Hematopoietic multipotent progenitor cell treated with erythropoietin and hydrocortisone succinate and interleukin-3 and kit ligand, for 6 days (in vitro differentiated cells): ENCODE measurements at regions not wholly inside any gene's neighbourhood (a gene's known extent, or its start where the extent isn't known, plus 50 kb on each side); places are given as distances from the start of the nearest gene placed in this dataset.

Source experiments
- DNase-seq: peaks from one replicate; pipeline ENCODE4 v3.0.0-alpha.2; 2015

DNA sequence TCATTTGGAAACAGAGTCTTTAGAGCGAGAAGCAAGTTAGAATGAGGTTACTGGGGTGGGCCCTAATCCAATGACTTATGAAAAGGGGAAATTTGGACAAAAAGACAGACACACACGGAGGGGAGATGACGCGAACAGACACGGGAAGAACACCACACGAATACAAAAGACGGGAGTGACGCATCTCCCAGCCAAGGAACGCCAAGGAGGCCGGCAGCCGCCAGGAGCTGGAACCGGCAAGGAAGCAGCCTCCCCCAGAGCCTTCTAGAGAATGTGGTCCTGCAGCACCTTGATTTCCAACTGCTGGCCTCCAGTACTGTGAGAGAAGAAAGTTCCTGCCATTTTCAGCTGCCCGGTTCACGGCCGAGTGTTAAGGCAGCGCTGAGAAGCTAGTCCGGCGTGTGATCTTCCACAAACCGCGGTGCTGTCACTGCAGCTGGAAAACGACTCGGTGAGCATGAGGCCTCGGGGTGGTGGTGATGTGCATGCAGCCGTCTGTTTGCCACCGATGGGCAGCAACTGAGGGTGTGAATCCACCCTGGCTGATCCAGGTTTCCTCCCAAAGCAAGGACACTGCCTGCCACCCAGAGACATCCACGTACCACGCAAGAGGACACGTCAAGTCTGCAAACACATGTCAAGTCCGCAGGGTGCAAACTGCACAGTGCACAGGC lies 124.5 kb downstream of the NCOR2 start:
- no peak for DNase-seq

DNA sequence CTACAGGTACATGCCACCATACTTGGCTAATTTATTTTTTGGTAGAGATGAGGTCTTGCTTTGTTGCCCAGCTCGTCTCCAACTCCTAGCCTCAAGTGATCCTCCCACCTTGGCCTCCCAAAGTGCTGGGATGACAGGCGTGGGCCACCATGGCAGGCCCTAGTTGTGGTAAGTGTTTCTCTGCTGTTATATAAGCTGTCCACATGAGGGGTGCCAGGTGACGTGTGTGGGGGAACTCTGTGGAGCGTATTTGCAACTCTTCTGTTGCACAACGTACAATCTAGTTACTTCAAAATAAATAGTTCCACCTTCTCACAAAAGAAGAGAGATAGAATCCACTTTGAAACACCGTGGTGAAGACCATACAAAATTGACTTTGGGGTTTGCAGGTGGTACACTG lies 125.1 kb downstream of the NCOR2 start:
- no peak for DNase-seq

DNA sequence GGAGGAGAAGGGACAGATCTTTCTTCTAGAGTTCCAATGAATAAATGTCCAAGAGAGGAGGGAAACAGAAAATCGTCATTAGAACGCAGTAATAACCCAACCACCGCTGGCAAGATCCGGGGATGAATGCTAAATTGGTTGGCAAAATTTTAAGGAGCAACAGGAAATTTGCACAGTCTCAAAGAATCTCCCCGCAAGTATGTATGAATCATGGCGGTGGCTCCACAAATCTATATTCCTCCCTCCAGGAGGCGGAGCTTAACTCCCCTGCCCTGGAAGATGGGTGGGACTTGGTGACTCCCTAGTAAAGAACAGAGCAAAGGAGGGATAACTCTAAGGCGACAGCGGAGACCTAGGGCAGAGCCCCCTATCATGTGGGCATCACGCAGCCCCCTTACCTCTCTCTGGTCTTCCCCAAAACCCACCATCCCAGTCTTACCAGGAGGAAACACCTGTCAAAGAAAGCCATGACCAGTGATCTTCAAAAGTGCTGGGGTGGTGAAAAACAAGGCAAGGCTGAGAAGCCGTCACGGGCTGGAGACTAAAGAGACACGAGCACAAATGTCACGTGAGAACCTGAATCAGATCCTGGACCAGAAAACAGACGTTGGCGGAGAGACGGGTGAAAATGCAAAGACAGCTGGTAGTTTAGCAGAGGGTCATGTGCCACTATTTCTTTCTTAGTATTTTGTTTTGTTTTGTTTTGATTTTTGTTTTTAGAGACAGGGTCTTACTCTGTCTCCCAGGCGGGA lies 125.8 kb downstream of the NCOR2 start:
- DNase-seq = no peak

DNA sequence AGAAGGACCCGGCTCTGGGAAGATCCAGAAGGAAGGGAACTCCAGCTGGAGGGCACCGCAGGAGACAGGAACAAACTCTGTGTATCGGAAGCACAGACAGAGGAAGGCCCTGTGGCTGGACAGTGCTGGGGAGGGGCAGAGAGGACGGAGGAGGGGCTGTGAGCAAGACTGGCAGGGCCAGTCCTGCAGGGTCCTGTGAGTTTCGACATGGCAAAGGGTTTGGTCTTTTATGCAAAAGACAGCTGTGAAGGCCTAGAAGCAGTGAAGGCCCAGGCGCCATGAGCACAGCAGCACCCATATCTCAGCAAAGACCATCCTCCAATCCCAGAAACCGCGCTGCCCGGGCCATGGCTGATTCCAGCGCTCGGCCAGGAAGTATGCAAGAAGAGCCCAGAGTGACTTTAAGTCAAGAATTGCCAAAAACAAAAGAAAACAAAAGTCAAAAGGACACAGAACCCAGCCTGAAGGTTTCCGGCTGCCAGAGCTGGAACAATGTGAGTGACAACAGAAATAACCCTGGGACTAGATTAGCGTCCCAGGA lies 126.5 kb downstream of the NCOR2 start:
- no peak for DNase-seq

DNA sequence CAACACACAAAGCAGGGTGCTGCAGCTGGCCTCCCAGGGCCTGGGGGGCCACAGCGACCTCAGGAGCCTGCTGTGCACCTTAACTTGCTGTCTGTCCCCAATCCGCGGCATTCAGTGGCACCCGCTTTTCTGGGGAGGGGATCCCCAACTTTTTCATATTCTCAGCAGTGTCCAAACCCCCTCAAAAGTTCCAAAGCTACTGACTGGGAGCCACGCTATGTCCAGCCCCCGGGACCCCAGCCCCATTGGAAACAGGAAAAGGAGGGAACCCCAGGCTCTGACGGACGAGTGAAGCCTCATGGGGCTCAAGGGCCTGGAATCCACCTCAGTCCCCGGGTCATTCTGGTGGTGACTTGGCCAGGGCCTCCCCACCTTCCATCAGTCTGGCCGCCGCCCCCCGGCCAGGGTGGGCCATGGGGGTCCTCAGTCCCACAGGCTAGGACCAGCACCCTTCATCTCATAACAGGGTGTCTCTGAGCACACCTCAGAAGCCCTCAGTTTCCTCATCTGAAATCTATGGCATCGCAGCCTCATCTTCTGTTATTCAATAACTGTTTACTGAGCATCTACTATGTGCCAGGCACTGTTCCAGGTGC lies 127.3 kb downstream of the NCOR2 start:
- no peak for DNase-seq

DNA sequence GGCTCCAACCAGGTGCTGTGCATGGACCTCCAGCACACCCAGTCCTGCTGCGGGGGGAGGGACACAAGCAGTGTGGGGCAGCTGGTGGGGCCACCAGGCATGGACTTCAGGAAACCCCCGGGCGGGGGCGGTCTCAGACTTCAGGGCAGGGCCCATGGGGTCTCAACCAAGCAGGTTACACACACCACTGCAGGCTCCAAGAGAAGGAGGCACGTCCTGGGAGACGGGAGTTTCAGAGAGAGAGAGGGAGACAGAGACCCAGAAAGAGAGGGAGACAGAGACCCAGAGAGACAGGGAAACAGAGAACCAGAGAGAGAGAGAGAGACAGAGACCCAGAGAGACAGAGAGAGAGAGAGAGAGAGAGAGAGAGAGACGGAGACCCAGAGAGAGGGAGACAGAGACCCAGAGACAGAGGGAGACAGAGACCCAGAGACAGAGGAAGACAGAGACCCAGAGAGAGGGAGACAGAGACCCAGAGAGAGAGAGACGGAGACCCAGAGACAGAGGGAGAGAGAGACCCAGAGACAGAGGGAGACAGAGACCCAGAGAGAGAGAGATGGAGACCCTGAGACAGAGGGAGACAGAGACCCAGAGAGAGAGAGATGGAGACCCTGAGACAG lies 128.9 kb downstream of the NCOR2 start:
- DNase-seq = no peak

DNA sequence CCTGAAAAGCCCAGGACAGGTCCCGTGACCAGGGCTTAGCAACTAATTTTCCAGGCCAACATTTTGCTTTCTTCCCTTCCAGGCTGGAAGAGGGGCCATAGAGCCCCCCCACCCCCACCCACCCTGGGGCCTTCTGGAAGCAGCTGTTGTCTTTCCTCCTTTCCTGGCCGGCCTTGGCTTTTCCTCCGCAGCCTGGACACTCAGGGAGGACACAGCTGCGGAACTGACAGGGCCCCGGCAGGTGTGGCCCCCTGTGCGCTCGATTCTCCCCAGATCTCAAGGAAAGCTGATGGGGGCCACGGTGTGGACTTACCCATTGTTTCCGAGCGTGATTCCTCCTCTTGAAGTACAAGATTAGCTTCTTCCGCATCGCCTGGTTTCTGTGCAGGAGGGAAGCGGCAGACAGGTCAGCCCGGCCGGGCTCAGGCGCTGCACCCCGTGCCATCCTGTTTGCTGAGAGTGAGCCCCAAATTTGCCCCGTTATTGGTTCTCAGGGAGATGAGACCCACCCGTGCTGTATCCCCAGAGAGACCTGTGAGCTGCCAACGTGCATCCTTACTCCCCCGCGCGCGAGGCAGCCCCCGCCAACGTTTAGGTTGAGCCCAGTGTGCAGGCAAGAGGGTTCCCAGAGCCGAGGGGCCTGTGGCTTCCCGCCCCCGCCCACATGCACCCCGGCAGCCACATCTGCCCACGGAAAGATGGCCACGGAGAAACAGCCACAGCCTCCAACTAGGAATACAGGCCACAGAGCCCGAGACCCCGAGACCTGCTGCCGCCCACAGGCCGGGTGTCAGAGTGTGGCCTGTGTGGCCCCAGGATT lies 129.6 kb downstream of the NCOR2 start:
- DNase-seq = no peak

DNA sequence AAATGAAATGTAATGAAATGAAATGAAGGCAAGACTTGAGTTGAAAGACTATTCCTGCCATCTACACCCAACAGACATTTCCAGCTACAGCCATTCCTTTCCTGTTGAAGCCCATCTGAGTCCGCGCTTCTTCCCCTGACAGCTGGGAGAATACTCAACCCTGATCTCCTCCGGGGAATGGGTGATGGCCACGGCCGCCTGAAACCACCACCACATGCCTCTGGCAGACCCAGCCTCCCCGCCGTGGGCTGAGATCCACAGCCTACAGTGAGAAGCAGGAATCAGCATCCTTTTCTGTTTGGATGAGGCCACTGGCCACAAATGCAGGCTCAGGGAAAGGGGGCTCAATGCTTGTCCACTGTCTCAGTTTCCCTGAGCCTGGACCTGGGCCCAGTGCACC lies 130.3 kb downstream of the NCOR2 start:
- no peak for DNase-seq

DNA sequence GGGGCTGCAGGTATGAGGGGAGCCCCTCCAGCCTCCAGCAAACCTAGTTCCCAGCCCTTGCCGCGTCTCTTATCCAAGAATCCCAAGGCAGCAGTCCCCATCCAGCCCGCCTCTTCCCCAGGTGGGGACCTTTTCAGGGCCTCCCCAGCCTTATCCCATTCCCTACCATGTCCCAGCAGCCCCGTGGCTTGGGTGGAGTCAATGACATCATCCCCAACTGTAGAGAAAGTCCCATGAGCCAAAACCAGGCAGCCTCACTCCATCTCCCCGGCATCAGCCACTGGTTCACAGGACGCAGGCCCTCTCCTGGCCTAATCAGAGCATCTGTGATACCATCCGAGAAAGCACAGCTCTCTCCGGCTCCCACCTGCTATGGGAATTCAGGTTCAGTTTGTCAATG lies 131.0 kb downstream of the NCOR2 start:
- no peak for DNase-seq

DNA sequence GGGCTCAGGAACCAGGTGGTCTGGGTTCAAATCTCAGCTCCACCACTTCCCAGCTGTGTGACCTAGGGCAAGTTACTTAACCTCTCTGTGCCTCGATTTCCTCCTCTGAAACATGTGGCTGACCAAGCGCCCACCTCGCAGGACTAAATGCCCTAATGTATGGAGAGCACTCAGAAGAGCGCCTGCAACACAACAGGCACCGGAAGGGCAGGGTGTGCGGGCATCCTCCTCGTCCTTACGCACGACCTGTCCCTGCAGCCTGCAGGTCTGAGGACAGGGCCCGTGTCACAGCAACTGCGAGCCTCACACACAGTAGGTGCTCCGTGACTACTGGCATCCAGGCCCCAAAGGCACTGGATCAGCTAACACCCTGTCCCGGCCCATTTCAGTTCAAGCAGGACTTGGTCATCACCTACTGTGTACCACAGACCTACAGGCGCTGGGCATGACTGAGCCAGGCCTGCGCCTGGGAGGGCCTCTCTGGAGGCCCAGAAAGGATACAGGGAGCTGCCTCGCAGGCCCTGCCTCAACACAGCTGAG lies 131.5 kb downstream of the NCOR2 start:
- no peak for DNase-seq

DNA sequence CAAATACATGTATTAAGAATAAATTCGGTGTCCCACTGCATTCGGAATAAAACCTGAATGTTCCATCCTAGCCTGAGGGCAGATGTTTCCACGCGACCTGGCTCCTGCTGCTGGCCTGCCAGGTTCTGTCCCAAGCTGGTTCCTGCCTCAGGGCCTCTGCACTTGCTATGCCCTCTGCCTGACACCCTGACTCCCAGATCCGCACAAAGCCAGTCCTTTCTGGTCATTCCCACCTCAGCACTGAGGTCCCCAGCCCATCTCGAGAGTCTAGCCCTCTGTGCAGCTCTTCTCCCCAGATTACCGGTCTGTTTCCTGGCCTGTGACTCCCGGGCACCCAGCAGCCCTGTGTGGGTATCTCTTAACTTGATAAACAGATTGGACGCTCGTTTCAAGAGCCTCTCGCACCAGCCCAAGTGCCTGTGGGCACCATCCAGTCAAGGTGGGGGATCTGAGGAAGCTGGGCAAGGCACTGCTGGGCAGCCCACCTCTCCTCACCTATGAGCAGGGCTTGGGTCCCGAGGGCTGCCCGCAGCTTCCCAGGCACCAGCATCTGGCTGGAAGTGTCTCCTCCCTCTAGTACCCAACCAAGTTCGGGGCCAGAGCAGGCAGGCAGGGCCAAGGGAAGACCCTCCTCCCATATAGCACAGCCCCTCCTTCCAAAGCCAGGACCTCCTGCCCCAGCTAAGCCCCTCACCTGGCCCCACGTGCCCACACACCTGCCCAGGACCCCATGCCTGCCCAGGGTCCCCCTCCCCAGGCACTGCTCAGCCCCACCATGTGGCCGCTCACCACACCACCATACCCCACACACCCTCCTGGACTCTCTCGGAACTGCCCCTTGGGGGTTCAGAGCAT lies 132.2 kb downstream of the NCOR2 start:
- DNase-seq = no peak

DNA sequence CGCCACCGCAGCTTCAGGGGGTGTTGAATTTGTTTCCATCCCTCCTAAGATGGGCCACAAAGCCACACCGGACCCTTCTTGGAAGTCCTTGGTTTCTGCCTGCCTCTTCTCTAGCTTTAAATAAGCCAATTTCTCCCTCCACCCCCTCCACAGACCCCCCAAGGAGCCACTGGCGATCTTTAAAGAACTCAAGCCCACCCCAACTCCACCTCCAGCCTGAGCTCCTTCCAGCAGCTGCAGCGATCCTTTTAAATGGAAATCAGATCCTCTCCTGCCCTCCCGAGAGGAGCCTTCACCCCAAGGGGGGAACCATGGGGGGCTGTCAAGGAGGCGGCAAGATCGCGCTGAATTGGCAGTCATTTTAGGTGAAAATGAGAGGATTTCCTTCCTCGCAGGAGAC lies 133.1 kb downstream of the NCOR2 start:
- DNase-seq = no peak

DNA sequence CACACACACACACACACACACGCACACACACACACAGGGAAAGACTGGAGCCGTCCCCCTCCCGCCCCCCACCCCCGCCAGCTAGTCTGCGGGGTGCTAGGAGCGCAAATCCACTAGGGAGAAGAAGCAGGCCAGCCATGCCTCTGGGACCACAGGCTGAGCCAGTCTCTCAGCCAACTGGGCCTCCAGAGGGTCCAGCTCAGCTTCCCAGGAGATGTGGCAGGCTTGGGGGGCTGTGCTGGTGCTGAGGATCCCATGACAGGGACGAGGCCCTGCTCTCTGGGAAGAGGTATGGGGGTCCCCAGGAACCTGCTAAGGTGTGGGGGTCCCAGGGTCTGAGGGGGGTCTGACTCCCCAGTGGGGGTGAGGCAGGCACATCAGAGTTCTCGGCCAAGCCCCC lies 133.5 kb downstream of the NCOR2 start:
- DNase-seq = no peak

DNA sequence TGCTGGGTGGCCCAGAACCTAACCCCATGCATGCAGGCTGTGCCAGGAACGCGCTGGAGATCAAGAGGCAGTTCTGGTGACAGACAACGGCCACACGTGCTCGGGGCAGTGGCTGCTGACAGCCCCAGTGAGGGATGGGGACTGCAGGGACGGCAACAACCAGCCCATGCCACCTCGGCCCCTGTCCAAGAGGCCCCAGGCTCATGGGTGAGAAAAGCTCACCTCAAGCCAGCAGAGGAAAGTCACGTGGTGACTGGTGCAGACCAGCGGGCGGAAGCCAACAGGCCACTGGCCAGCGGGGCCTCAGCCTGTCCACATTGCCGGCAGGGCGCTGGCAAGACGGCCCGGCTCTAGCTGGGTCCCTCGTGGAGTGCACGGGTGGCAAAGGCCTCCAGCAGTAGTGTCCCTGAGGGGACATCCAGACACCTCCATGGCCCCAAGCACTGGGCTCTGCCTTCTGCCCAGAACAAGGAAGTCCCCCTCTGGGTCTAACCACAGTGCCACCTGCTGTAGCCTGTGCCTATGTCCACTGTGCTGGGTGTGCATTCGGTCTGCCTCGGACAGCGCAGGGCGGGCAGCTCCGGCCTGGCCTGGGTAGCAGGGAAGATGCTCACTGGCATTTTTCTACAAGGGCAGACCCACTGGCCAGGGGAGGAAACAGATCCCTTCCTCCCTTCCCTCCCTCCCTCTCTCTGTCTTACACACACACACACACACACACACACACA lies 134.1 kb downstream of the NCOR2 start:
- no peak for DNase-seq

DNA sequence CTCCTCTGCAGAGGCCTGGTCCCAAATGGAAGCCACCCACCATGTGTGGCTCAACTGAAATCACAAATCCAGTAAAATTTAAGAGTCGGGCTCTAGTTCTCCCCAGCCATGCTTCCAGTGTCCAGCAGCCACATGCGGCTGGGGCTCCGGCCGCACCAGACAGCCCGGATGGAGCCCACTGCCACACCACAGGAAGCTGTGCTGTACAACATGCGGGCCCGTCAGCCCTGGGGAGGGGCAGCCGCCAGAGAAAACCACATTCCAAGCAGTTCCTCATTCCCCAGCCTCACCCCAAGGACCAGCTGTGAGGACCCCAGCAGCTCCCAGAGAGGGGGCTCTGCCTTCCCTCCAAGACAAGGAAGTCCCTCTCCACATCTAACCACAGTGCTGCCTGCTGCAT lies 135.0 kb downstream of the NCOR2 start:
- DNase-seq = peak; percentile 59

DNA sequence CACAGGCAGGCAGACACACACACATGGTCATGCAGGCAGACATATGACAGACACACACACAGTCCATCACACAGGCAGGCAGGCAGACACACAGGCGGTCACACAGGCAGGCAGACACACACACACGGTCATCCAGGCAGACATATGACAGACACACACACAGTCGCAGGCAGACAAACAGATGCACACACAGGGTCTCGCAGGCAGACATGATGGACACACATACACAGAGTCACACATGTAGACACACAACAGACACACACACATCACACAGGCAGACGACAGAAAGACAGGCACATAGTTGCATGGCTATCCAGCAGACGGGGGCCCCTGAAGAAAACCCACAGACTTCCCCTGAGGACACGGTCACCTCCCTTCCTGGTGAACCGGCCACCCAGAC lies 135.4 kb downstream of the NCOR2 start:
- no peak for DNase-seq

DNA sequence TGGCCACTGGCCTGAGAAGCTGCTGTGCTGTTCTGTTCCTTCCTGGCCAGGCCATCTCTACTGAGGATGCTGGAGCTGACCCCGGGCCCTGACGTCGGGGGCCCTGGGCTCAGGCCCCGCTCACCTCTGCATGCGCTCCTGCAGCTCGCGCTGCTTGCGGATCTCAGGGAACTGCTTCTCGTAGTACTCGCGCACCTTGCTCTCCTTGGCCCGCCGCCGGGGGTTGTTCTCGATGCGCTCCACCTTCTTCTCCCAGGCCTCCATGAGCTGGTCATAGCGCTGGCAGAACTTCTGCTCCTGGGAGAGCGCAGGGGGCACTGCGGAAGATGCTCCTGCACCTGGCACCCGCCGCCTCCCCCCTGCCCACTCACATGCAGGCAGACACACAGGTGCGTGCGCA lies 135.6 kb downstream of the RFLNA start:
- no peak for DNase-seq

DNA sequence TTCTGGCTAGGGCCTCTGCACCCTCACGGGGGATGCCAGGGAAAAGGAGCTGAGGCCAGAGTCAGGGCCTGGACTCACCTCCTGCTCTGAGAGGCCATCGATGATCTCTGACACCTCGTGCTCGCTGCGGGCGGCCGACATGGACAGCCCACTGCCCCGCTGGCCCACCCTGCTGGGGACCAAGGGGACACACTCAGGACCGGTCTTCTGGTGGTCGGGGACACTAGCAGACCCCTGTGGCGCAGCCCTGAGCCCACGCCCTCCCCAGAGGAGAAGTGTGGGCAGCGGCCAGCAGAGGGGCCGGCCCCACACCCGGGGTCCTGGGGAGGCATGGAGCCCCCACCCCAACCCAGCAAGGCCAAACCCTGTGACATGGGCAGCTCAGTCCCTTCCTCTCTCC lies 134.6 kb downstream of the RFLNA start:
- no peak for DNase-seq

DNA sequence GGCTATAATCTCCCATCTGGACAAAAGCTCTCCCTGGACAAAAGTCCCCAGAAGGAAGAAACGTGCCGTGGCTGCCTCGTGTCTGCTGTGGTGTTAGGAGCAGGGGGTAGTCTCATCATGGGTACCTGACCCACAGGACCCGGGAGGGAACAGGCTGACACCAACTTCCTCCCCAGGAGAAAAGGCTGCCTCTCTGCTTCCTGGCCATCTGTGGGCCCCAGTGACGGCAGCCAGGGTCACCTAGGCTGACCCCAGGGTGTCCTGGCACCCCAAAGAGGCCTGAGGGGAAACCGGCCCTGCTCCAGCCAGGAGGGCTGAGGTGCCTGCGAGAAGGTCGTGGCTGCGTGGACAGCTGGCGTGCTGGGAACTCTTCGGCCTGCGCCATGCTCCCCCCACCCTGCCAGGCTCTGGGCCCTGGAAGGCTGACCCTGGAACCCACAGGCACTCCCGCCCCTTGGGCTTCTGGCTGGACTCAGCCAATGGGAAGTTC lies 133.9 kb downstream of the RFLNA start:
- no peak for DNase-seq

DNA sequence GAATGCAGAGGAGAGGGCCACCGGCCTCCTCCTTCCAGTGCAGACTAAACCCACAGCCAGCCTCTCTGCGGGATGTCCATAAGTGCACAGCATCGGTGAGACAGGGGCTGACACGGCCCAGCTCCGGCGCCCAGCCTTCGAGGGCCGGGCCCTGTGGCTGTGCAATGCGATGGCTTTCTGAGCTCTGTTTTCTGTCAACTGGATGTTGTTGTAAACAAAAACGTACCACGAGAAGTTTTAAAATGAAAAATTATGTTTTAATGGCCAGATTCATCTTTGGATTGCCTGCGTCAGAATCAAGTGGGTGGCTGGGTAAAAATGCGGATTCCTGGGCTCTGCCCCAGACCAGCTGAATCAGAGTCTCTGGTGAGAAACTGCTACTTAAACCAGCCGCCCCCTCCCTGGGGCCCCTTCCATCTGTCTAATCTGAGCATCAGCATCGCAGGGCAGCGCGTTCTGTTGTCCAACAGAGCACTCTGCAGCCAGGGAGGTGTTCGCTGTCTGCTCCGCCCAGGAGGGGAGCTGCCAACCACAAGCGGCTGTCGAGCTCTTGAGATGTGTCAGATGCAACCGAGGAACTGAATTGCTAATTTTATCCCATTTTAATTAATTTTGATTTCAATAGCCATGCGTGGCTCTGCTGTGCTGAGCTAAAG lies 133.4 kb downstream of the RFLNA start:
- DNase-seq = peak; percentile 28
